Tibial nerve (tissue), 3 donors: ENCODE measurements at regions not wholly inside any gene's neighbourhood (a gene's known extent, or its start where the extent isn't known, plus 50 kb on each side); places are given as distances from the start of the nearest gene placed in this dataset.

Experiments used
- POLR2A ChIP-seq, 2 donors: fragments of 450-650 bp; IDR thresholded peaks; one replicate each; pipeline ENCODE4 v1.6.1; 2017; ENCODE audit warnings: antibody characterized with exemption in 2 of 2, mild to moderate bottlenecking in 2 of 2, moderate library complexity in 2 of 2
- TF ChIP-seq, protein P1 (sequence below), 5 experiments: fragments of 200-600 bp in 3 of 5; fragments of 450-650 bp in 2 of 5; sonication (generic) in 3 of 5; IDR thresholded peaks; one replicate each; pipeline ENCODE4 v1.5.1; 2016 to 2019; ENCODE audit warnings: antibody characterized with exemption in 5 of 5, mild to moderate bottlenecking in 3 of 5, moderate library complexity in 2 of 5

DNA sequence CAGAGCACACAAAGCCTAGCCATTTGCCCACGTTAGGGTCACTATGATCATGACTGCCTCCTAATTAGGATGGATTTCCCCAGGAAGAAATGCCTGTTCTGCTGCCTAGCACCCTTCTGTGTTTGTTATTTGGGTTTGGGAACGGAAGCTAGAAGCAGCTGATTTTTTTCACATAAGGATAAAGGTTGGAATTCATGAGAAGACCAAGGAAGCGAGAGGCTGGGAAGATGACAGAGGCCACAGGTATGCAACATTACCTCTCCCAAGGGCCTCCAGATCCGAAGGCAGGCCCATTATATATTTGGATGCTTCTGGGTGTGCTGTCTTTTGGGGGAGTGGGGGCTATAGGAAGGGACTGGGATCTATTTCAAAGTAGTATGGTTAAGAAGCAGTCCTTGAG, 204.7 kb downstream of the FBXO15 start:
- TF ChIP-seq, protein P1, sequence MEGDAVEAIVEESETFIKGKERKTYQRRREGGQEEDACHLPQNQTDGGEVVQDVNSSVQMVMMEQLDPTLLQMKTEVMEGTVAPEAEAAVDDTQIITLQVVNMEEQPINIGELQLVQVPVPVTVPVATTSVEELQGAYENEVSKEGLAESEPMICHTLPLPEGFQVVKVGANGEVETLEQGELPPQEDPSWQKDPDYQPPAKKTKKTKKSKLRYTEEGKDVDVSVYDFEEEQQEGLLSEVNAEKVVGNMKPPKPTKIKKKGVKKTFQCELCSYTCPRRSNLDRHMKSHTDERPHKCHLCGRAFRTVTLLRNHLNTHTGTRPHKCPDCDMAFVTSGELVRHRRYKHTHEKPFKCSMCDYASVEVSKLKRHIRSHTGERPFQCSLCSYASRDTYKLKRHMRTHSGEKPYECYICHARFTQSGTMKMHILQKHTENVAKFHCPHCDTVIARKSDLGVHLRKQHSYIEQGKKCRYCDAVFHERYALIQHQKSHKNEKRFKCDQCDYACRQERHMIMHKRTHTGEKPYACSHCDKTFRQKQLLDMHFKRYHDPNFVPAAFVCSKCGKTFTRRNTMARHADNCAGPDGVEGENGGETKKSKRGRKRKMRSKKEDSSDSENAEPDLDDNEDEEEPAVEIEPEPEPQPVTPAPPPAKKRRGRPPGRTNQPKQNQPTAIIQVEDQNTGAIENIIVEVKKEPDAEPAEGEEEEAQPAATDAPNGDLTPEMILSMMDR (IDR thresholded peaks at IDR 0.05) = no peak
- TF ChIP-seq POLR2A (IDR thresholded peaks at IDR 0.05) = no peak
